ENCODE measurements at regions not wholly inside any gene's neighbourhood (a gene's known extent, or its start where the extent isn't known, plus 50 kb on each side); places are given as distances from the start of the nearest gene placed in this dataset.

- TF ChIP-seq JUND (IDR thresholded peaks at IDR 0.05; ENCODE audit: low read depth) = no peak
- in situ Hi-C loops (cut with HindIII; ENCODE audit: low pct_unique_long_range_greater_than_20kb, low sequenced_read_pairs) = no loop called here
- DNase-seq (ENCODE audit: low read depth in 1 of 2, low spot score in 1 of 2) = no peak
Observed at GRCh38 chr7:95646350-95646749, 50.0 kb upstream of the PDK4 start.
